ENCODE measurements at regions not wholly inside any gene's neighbourhood (a gene's known extent, or its start where the extent isn't known, plus 50 kb on each side); places are given as distances from the start of the nearest gene placed in this dataset.
"Not testable (repeated sequence)": the region's sequence is repeated elsewhere in the genome, so short reads cannot be mapped to it uniquely, and the experiment has no call there.

- WGBS, 2 donors = 89 to 92% methylated on average over 3 of the region's 3 CpGs
- no peak for DNase-seq
- intact Hi-C loops (cut with DNase I) = no loop called here
- TF ChIP-seq CTCF (IDR thresholded peaks at IDR 0.05) = no peak
- TF ChIP-seq POLR2A (IDR thresholded peaks at IDR 0.05) = no peak
- Histone ChIP-seq H3K4me1 (no peaks in the 10 kb centered on the region), H3K36me3 (no peaks in the 10 kb centered on the region), H3K9me3 (no peaks in the 10 kb centered on the region), H3K27ac (no peak overlapping the region), H3K27me3 (no peaks in the 10 kb centered on the region), H3K4me3 (no peak overlapping the region)
Measured at GRCh38 chr1:83123019-83123418, 875.9 kb downstream of the TTLL7 start.

GRCh38 chr1:83118472-83118871 lies 880.5 kb downstream of the TTLL7 start:
- DNase-seq = no peak
- no peaks in the 10 kb centered on the region for H3K9me3 ChIP-seq
- no peak overlapping the region for H3K27ac ChIP-seq
- no peak for TF ChIP-seq POLR2A (IDR thresholded peaks at IDR 0.05)
- no peak for TF ChIP-seq CTCF (IDR thresholded peaks at IDR 0.05)
- H3K36me3 ChIP-seq = no peaks in the 10 kb centered on the region
- 95 to 96% methylated on average over 4 of the region's 4 CpGs for WGBS, 2 donors
- H3K4me1 ChIP-seq = no peaks in the 10 kb centered on the region
- H3K4me3 ChIP-seq = no peak overlapping the region
- intact Hi-C loops (cut with DNase I) = no loop called here
- H3K27me3 ChIP-seq = no peaks in the 10 kb centered on the region

- 94 to 100% methylated on average over 2 to 4 of the region's 4 CpGs for WGBS, 2 donors
- H3K27me3 ChIP-seq; DNase-seq; H3K4me3 ChIP-seq; intact Hi-C loops (cut with DNase I); H3K27ac ChIP-seq; H3K4me1 ChIP-seq; H3K36me3 ChIP-seq; H3K9me3 ChIP-seq: not testable (repeated sequence)
Measured at GRCh38 chr1:83117030-83117429, 881.9 kb downstream of the TTLL7 start.

- H3K4me1 ChIP-seq = no peaks in the 10 kb centered on the region
- no peaks in the 10 kb centered on the region for H3K27me3 ChIP-seq
- no peak for TF ChIP-seq POLR2A (IDR thresholded peaks at IDR 0.05)
- no peak for TF ChIP-seq CTCF (IDR thresholded peaks at IDR 0.05)
- no peaks in the 10 kb centered on the region for H3K36me3 ChIP-seq
- WGBS, 2 donors = 59 to 62% methylated on average over 2 of the region's 2 CpGs
- no peak overlapping the region for H3K27ac ChIP-seq
- no peak for DNase-seq
- no peaks in the 10 kb centered on the region for H3K9me3 ChIP-seq
- intact Hi-C loops (cut with DNase I) = no loop called here
- no peak overlapping the region for H3K4me3 ChIP-seq
Measured at GRCh38 chr1:83115785-83116184, 883.1 kb downstream of the TTLL7 start.

GRCh38 chr1:83114136-83114834 lies 884.6 kb downstream of the TTLL7 start:
- Histone ChIP-seq H3K4me3 (no peak overlapping the region), H3K27me3 (no peaks in the 10 kb centered on the region), H3K27ac (no peak overlapping the region), H3K9me3 (no peaks in the 10 kb centered on the region), H3K36me3 (no peaks in the 10 kb centered on the region), H3K4me1 (no peaks in the 10 kb centered on the region)
- intact Hi-C loops (cut with DNase I) = no loop called here
- no peak for TF ChIP-seq CTCF (IDR thresholded peaks at IDR 0.05)
- TF ChIP-seq POLR2A (IDR thresholded peaks at IDR 0.05) = no peak
- 89 to 92% methylated on average over 2 of the region's 2 CpGs for WGBS, 2 donors
- DNase-seq = no peak

- 38 to 44% methylated on average over 2 of the region's 2 CpGs for WGBS, 2 donors
- DNase-seq = no peak
Measured at GRCh38 chr1:83113652-83114051, 885.3 kb downstream of the TTLL7 start.

More at GRCh38 chr1:83113652-83114051, 885.3 kb downstream of the TTLL7 start:
- Histone ChIP-seq H3K36me3 (no peaks in the 10 kb centered on the region), H3K27me3 (no peaks in the 10 kb centered on the region), H3K9me3 (no peaks in the 10 kb centered on the region), H3K4me1 (no peaks in the 10 kb centered on the region), H3K27ac (no peak overlapping the region), H3K4me3 (no peak overlapping the region)
- TF ChIP-seq POLR2A (IDR thresholded peaks at IDR 0.05) (no peak), CTCF (IDR thresholded peaks at IDR 0.05) (no peak)
- intact Hi-C loops (cut with DNase I) = no loop called here
